Stimulated activated memory B cell treated with anti-CD40 and anti-IgM and Interleukin-4, amounts not matched to agents 10 μg/mL and 1 μg/mL and 100 μg/mL, for 72 hours (primary cell): ENCODE measurements at regions not wholly inside any gene's neighbourhood (a gene's known extent, or its start where the extent isn't known, plus 50 kb on each side); places are given as distances from the start of the nearest gene placed in this dataset.
A peak's percentile ranks its signal among the peaks of the same experiment; 100 is the strongest.

Experiments used
- ATAC-seq: fragments of 150-1000 bp; cut with Tn5 transposase; 2 replicates; pipeline ENCODE4 v1.10.0; 2021
- H3K27ac Mint-ChIP-seq: one replicate; pipeline ENCODE4 v1.8.0; 2022; ENCODE audit warnings: mild to moderate bottlenecking, mixed read lengths
- H3K27me3 Mint-ChIP-seq: one replicate; pipeline ENCODE4 v1.8.0; 2022; ENCODE audit warnings: mixed read lengths
- H3K36me3 Mint-ChIP-seq: one replicate; pipeline ENCODE4 v1.8.0; 2022; ENCODE audit warnings: mixed read lengths
- H3K4me1 Mint-ChIP-seq: one replicate; pipeline ENCODE4 v1.8.0; 2022; ENCODE audit warnings: mixed read lengths
- H3K4me3 Mint-ChIP-seq: one replicate; pipeline ENCODE4 v1.8.0; 2022; ENCODE audit warnings: mild to moderate bottlenecking, moderate library complexity, mixed read lengths
- H3K9me3 Mint-ChIP-seq: one replicate; pipeline ENCODE4 v1.8.0; 2022; ENCODE audit warnings: mixed read lengths

GRCh38 chr10:78643513-78643912, 425.3 kb upstream of the ZMIZ1 start:
- ATAC-seq, result no peak
- peaks cover 10% of the 10 kb centered on the region for H3K4me1 Mint-ChIP-seq
- H3K36me3 Mint-ChIP-seq, result no peaks in the 10 kb centered on the region
- H3K9me3 Mint-ChIP-seq, result no peaks in the 10 kb centered on the region
- peaks cover 9% of the 10 kb centered on the region for H3K27me3 Mint-ChIP-seq
- H3K27ac Mint-ChIP-seq, result no peak overlapping the region
- no peak overlapping the region for H3K4me3 Mint-ChIP-seq

DNA sequence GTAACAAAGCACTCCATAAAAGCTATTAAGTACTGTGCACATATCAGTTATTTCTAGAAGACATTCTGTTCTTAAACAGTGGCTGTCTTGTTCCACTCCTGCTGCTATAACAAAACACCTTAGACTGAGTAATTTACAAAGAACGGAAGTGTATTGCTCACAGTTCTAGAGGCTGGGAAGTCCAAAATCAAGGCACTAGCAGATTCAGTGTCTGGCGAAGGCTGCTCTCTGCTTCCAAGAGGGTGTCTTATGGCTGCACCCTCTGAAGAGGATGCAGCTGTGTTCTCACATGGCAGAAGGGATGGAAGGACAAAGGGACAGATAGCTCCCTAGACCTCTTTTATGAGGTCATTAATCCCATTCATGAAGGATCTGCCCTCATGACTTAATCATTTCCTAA, 424.2 kb upstream of the ZMIZ1 start:
- no peak overlapping the region for H3K4me3 Mint-ChIP-seq
- H3K36me3 Mint-ChIP-seq, result no peaks in the 10 kb centered on the region
- peaks cover 10% of the 10 kb centered on the region for H3K4me1 Mint-ChIP-seq
- peaks cover 14% of the 10 kb centered on the region for H3K27me3 Mint-ChIP-seq
- no peak overlapping the region for H3K27ac Mint-ChIP-seq
- no peak for ATAC-seq
- H3K9me3 Mint-ChIP-seq, result no peaks in the 10 kb centered on the region

- no peaks in the 10 kb centered on the region for H3K9me3 Mint-ChIP-seq
- H3K27ac Mint-ChIP-seq, result no peak overlapping the region
- H3K27me3 Mint-ChIP-seq, result peaks cover 21% of the 10 kb centered on the region
- ATAC-seq, result no peak
- no peaks in the 10 kb centered on the region for H3K36me3 Mint-ChIP-seq
- peaks cover 10% of the 10 kb centered on the region for H3K4me1 Mint-ChIP-seq
- H3K4me3 Mint-ChIP-seq, result no peak overlapping the region
Measured at GRCh38 chr10:78645169-78645686, 423.5 kb upstream of the ZMIZ1 start.

DNA sequence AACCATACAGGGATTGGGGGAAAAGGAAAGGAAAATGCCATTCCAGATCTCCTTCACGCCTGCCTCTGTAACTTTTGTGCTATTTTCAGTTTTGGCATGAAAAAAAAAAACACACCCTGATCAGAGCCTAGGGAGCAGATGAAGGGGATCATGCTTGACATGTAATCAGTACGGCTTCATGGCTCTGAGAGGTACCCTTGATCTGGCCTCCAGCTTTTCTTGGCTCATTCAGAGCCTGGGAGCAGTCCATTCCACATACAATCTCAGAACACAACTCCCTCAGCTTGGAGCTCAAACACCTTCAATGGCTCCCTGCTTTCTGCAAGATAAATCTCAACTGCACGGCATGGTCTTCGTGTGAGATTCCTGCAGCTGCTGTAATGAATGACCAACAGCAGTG, 422.8 kb upstream of the ZMIZ1 start:
- Mint-ChIP-seq H3K27ac (no peak overlapping the region), H3K36me3 (no peaks in the 10 kb centered on the region), H3K4me1 (peaks cover 9% of the 10 kb centered on the region), H3K27me3 (peaks cover 28% of the 10 kb centered on the region), H3K9me3 (no peaks in the 10 kb centered on the region), H3K4me3 (no peak overlapping the region)
- no peak for ATAC-seq

DNA sequence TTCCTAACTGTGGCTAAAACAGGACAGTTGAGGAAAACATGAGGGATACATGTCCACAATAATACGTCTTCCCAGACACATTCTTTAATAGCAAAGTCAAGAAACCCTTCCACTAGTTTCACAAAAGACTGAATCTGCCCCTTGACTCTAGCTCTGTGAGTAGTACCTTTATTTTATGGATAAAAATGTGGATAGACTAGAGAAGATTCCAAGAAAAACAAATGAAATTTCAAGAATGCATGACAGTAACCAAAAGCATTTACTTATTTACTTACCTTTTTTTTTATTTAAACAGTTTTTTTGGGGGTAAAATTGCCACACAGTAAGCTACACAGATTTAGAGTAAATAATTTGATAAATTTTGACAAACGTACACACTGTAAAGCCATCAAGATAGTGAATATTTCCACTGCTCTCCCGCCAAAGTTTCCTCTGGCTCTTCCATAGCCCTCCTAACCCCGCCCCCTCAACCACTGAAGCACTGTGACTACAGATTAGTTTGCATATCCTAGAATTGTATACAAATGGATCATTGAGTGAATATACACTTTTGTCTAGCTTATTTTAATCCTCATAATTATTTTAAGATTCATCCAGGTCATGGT, 420.4 kb upstream of the ZMIZ1 start:
- H3K36me3 Mint-ChIP-seq, result no peaks in the 10 kb centered on the region
- H3K9me3 Mint-ChIP-seq, result no peaks in the 10 kb centered on the region
- H3K4me1 Mint-ChIP-seq, result no peaks in the 10 kb centered on the region
- no peak for ATAC-seq
- peaks cover 29% of the 10 kb centered on the region for H3K27me3 Mint-ChIP-seq
- H3K27ac Mint-ChIP-seq, result no peak overlapping the region
- no peak overlapping the region for H3K4me3 Mint-ChIP-seq

DNA sequence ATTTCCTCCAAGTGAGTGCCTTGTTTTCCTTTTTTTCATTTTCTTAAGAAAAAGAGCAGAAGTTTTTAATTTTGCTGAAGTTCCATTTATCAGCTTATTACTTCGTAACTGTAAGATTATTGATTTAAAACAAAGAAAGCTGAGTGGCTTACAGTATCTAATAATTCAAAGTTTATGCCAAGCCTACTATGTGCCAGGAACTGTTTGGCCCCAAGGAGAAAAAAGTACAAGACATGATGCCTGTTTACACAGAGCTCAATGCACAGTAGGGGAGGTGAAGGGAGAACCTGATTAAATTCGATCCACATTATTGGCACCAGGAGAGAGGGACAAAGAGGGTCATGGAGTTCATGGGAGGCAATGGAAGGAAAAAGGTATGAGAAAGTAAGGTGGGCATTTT, 419.3 kb upstream of the ZMIZ1 start:
- no peak for ATAC-seq
- no peaks in the 10 kb centered on the region for H3K36me3 Mint-ChIP-seq
- H3K9me3 Mint-ChIP-seq, result no peaks in the 10 kb centered on the region
- H3K4me1 Mint-ChIP-seq, result no peaks in the 10 kb centered on the region
- H3K27ac Mint-ChIP-seq, result no peak overlapping the region
- no peak overlapping the region for H3K4me3 Mint-ChIP-seq
- peaks cover 25% of the 10 kb centered on the region for H3K27me3 Mint-ChIP-seq

- H3K4me1 Mint-ChIP-seq, result no peaks in the 10 kb centered on the region
- H3K9me3 Mint-ChIP-seq, result no peaks in the 10 kb centered on the region
- no peak overlapping the region for H3K27ac Mint-ChIP-seq
- no peaks in the 10 kb centered on the region for H3K36me3 Mint-ChIP-seq
- ATAC-seq, result no peak
- no peak overlapping the region for H3K4me3 Mint-ChIP-seq
- peaks cover 25% of the 10 kb centered on the region for H3K27me3 Mint-ChIP-seq
Measured at GRCh38 chr10:78650122-78650521, 418.6 kb upstream of the ZMIZ1 start.

DNA sequence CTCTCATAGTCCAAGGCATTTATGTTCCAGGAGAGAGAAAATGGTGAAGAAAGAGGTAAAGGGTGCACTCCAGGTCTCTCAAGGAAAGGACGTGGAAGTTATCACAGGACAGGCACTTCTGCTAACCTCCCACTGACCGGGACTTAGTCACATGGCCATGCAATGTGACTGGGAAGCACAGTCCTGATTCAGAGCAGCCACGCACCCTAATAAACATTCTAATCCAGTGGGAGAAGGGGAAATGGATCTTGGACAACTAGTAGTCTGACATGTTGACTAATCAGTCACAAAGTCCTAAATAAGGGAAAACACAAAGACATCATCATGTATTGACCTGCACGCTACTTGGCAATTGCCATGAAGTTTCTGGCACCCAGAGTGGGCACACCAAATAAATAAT, 417.5 kb upstream of the ZMIZ1 start:
- ATAC-seq, result no peak
- Mint-ChIP-seq H3K36me3 (no peaks in the 10 kb centered on the region), H3K4me1 (no peaks in the 10 kb centered on the region), H3K27me3 (peaks cover 25% of the 10 kb centered on the region), H3K9me3 (no peaks in the 10 kb centered on the region), H3K27ac (no peak overlapping the region), H3K4me3 (no peak overlapping the region)

DNA sequence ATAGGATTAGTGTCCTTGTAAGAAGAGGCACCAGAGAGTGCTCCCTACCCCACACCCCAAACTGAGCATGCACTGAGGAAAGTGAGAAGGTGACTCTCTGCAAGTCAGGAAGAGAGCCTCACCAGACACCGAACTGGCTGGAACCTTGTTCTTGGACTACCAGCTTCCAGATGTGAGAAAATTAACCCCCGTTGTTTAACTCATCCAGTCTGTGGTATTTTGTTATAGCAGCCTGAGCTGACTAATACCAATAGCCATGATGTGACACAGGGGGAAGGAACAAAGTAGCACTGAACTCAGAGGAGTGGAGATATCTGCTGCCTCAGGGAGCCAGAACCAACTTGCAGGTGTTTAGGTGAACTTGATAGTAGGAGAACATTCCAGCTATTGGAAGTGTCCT, 415.2 kb upstream of the ZMIZ1 start:
- H3K4me1 Mint-ChIP-seq, result peaks cover 4% of the 10 kb centered on the region
- no peak for ATAC-seq
- no peak overlapping the region for H3K27ac Mint-ChIP-seq
- no peaks in the 10 kb centered on the region for H3K36me3 Mint-ChIP-seq
- peaks cover 25% of the 10 kb centered on the region for H3K27me3 Mint-ChIP-seq
- H3K9me3 Mint-ChIP-seq, result no peaks in the 10 kb centered on the region
- no peak overlapping the region for H3K4me3 Mint-ChIP-seq

GRCh38 chr10:78654047-78654590, 414.6 kb upstream of the ZMIZ1 start:
- Mint-ChIP-seq H3K4me1 (peaks cover 10% of the 10 kb centered on the region), H3K36me3 (no peaks in the 10 kb centered on the region), H3K9me3 (no peaks in the 10 kb centered on the region), H3K4me3 (no peak overlapping the region), H3K27me3 (peaks cover 24% of the 10 kb centered on the region), H3K27ac (no peak overlapping the region)
- no peak for ATAC-seq

DNA sequence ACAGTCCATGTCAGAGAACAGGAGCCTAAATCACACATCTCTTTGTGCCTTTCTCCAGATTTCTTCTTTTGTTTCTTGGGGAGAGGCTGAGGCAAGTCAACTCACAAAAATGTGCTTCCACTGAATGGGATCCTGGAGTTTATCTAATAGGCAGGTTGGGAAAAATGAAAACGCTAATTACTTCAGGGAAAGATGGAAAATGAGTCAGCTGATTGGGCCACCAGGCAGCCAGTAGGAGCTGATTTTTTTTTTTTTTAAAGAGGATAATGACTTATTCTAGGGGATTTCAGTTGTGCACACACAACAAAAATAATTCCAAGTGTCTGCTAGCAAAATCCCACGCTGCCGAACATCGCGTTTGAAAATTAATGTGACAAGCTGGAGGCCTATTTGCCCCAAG, 412.8 kb upstream of the ZMIZ1 start:
- H3K27me3 Mint-ChIP-seq, result peaks cover 6% of the 10 kb centered on the region

GRCh38 chr10:78656417-78657162, 412.2 kb upstream of the ZMIZ1 start:
- Mint-ChIP-seq H3K27me3 (no peaks in the 10 kb centered on the region), H3K4me3 (no peak overlapping the region), H3K27ac (no peak overlapping the region), H3K36me3 (no peaks in the 10 kb centered on the region), H3K4me1 (peaks cover 10% of the 10 kb centered on the region), H3K9me3 (no peaks in the 10 kb centered on the region)
- ATAC-seq, result no peak

More for the DNA sequence above, 412.8 kb upstream of the ZMIZ1 start:
- Mint-ChIP-seq H3K4me3 (no peak overlapping the region), H3K27ac (no peak overlapping the region), H3K4me1 (peaks cover 10% of the 10 kb centered on the region), H3K36me3 (no peaks in the 10 kb centered on the region), H3K9me3 (no peaks in the 10 kb centered on the region)
- ATAC-seq, result no peak

DNA sequence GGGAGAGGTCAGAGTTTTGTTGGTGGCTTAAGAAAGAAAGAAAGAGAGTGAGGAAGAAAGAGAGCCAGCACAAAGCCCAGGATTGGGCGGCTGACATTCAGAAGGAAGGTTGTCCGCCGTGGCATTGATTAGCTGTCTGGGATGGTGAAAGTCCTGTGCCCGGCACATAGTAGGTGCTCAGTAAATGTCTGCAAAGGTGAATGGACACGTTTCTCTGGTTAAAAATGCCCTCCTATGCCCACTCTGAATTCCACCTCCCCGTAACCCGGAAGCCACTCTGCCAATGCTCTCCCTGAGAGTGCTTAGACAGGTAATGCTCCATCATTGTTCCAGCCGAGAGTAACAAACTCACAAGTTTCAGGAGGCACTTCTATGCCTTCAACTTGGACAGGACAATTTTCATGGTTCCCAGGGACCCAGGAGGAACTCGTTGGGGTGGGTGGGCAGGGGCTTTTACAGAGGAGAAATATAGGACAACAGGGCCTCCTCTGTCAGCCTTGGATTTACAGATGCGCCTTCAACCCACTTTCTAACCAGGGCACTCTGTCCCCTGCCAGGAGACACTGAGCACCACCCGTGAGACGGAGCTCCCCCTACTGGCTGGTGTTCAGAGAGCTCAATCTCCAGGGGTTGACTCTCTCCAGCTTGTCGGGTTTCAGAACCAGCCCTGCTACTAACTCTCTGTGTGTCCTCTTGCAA, 411.5 kb upstream of the ZMIZ1 start:
- peak; percentile 62 for ATAC-seq
- peaks cover 10% of the 10 kb centered on the region for H3K4me1 Mint-ChIP-seq
- H3K27ac Mint-ChIP-seq, result no peak overlapping the region
- H3K9me3 Mint-ChIP-seq, result no peaks in the 10 kb centered on the region
- H3K27me3 Mint-ChIP-seq, result no peaks in the 10 kb centered on the region
- no peaks in the 10 kb centered on the region for H3K36me3 Mint-ChIP-seq
- H3K4me3 Mint-ChIP-seq, result no peak overlapping the region

DNA sequence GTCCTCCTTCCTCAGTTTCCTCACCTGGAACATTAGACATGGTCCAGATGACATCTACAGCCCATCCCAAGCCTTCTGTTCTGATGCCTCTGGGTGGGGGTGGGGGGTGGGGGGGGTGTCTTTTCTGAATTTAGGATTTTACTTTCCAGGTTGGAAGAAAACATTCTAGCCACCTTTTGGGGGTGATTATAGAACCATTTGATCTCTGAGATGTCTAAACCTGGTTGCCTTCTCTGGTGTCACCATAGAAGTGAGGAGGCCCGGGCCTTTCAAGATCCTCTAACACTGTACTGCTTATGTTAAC, 411.0 kb upstream of the ZMIZ1 start:
- Mint-ChIP-seq H3K27ac (no peak overlapping the region), H3K4me1 (peaks cover 10% of the 10 kb centered on the region), H3K36me3 (no peaks in the 10 kb centered on the region), H3K4me3 (no peak overlapping the region), H3K9me3 (no peaks in the 10 kb centered on the region), H3K27me3 (peaks cover 4% of the 10 kb centered on the region)
- no peak for ATAC-seq

- peak; percentile 70 for ATAC-seq
- no peaks in the 10 kb centered on the region for H3K9me3 Mint-ChIP-seq
- H3K4me3 Mint-ChIP-seq, result no peak overlapping the region
- H3K27me3 Mint-ChIP-seq, result peaks cover 15% of the 10 kb centered on the region
- peaks cover 10% of the 10 kb centered on the region for H3K4me1 Mint-ChIP-seq
- H3K27ac Mint-ChIP-seq, result peak overlapping the region; percentile 20
- H3K36me3 Mint-ChIP-seq, result no peaks in the 10 kb centered on the region
Measured at GRCh38 chr10:78658645-78659597, 409.8 kb upstream of the ZMIZ1 start.
